ENCODE measurements at regions not wholly inside any gene's neighbourhood (a gene's known extent, or its start where the extent isn't known, plus 50 kb on each side); places are given as distances from the start of the nearest gene placed in this dataset.

DNA sequence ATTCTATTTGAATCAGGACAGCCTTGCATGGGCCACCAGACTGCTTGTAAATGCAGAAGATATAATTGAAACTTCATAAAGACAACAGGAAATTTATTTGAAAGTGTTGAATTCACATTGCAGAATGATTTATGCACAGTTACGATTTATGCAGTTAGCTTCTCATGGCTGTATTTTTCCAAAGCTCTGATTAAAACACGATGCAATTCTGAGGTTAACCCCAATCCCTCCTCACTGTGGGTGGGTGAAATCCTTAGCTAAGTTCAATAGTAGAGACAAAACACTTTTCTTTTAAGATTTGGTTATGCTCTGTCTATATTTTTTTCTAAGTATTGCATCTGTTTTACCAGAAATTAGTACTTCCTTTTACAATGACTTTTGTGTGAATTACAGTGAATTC is 728.8 kb upstream of the IGFBP3 start:
- TF ChIP-seq ATF3 (CRISPR knock-in tag; conservative IDR thresholded peaks at IDR 0.05), result no peak
- TF ChIP-seq USF2 (CRISPR knock-in tag; IDR thresholded peaks at IDR 0.05), result no peak
- TF ChIP-seq GTF2I (CRISPR knock-in tag; conservative IDR thresholded peaks at IDR 0.05), result no peak
- no peak for TF ChIP-seq CTCF (IDR thresholded peaks at IDR 0.05)
- TF ChIP-seq SMAD3 (CRISPR knock-in tag; IDR thresholded peaks at IDR 0.05; ENCODE audit: borderline replicate concordance), result no peak
- no peak for TF ChIP-seq ZNF263 (CRISPR knock-in tag; IDR thresholded peaks at IDR 0.05; ENCODE audit: low read depth)
- no peak for TF ChIP-seq E2F4 (CRISPR knock-in tag; IDR thresholded peaks at IDR 0.05; ENCODE audit: borderline replicate concordance, low read depth)
